HG03439 (cell line): ENCODE measurements at regions not wholly inside any gene's neighbourhood (a gene's known extent, or its start where the extent isn't known, plus 50 kb on each side); places are given as distances from the start of the nearest gene placed in this dataset.

ENCODE experiments used
- ATAC-seq: cut with Tn5 transposase; IDR thresholded peaks from one replicate; pipeline ENCODE4 v1.9.1; 2021; ENCODE audit warnings: mild to moderate bottlenecking, moderate library complexity; ENCODE audit not compliant: unreplicated experiment

DNA sequence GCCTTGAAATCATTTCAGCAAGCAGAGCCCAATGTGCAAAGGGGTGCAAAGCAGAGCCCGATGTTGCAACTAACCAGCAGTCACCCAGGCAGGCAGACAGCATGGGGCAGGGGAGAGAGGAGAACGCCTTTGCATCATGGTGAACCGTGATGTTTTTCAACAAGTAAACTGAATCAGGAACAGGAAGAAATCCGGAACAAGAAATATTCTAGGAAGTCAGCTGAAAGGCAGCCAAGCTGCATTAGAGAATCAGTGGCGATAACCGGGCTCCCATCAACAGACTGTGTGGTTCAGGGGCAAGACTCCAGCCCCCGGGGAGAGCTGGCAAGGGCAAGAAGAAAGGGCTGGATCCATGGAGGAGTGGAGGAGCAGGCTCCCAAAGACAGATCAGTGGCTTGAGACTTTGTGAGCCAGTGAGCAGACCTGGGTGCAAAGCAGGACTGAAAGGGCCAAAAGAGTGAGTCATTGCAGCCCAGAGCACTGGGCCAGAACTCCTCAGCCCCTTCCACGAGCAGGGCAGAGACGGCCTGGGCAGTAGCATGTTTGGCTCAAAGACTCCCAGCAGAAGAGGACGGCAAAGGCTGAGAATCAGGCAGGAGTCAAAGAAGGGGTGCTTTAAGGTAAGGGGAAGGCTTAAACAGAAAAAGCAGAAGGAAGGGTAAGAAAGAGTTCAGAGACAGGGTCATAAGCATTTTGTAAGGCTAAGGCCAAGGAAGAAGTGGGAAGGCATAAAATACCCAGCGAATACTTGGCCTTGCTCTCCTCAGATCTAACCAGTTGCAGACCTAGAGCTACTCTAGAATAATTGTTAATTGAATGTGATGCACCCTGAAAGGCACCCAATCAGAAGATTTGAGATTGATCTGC is 155.0 kb downstream of the SETD4 start:
- ATAC-seq, result no peak

DNA sequence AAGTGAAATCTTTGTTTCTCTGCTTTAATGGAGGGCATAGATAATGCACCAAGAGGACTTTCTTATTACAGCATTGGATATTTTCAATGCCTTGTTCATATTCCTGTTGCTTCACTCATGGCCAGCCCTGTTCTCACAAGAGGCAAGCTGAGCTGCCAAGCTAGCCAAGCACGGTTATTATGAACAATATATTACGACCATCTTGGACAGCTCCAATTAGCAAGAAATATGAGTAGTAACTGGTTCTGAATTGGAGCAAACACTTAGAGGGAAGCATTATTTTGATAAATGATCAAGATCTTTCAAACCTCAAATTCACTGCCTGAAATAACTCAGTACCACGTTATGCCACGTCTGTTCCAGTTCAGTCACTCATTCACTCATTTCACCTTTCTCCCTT is 159.8 kb downstream of the SETD4 start:
- ATAC-seq, result no peak

DNA sequence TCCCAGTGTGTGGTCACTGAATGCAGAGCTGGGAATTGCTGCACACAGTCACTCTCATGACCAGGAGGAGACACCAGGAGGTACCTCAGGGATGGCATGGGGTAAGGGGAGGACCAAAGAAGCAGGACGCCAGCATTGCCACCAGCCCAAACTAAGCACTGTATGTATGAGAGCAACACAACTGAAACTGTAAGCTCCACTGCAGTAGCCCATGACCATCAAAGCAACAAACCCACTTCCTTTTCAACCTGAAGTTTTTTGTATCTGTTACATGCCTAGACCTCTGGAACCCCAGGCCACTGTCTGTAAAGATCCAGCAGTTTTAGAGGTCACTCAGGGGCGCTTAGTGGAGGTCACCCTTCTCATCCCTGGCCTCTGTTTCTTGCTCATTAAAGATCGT is 164.3 kb downstream of the SETD4 start:
- ATAC-seq, result no peak

DNA sequence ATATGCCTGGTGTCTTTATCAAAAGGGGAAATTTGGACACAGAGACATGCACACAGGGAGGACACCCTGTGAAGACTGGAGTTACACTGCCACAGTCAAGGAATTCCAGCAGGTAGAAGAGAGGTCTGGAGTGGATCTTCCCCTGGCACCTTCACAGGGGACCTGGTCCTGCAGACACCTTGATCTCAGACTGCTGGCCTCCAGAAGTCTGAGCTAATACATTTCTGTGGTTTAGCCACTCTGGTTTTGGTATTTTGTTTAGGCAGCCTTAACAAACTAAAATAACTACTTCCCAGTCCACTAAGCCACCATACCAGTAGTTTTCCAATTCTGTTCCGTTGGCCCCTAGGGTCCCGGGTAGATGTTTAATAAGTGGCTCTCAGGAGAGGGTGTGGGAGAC is 164.7 kb downstream of the SETD4 start:
- no peak for ATAC-seq

DNA sequence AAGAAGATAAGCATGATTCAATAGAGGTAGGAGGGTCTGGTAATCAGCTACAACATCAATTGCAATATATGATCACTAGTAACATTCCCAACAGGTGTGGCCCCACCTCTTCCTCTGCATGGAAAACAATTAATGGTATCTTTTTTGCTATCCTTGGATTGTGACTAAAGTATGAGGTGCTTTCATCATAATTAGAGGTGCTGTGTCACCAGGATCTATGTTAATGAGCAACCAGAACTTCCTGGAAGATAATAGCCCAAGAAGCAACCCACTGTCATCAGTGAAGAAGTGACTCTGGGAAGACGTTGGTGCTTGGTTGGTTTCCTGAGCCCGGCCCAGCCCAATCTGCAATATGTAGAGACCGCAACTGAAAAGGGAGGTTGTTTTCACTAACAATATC is 167.2 kb downstream of the SETD4 start:
- ATAC-seq, result no peak

DNA sequence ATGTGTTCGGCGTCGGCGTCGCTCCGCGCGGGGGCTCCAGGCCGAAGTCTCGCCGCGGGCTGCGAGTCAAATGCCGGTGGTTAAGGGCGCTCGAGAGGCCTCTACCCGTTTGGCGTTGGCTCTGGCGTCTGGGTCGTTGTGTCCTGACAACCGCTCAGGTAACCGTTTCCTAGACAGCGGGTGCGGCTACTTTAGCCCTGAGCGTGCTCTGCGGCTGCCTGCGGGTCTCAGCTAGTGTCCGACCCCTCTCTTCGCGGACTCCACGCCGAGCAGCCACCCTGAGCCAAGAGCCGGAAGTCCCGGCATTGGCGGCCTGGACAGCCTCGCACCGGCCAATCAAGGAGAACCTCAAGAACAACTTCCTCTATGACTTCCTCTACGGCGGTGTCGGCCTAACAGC is 173.4 kb downstream of the SETD4 start:
- ATAC-seq, result no peak

DNA sequence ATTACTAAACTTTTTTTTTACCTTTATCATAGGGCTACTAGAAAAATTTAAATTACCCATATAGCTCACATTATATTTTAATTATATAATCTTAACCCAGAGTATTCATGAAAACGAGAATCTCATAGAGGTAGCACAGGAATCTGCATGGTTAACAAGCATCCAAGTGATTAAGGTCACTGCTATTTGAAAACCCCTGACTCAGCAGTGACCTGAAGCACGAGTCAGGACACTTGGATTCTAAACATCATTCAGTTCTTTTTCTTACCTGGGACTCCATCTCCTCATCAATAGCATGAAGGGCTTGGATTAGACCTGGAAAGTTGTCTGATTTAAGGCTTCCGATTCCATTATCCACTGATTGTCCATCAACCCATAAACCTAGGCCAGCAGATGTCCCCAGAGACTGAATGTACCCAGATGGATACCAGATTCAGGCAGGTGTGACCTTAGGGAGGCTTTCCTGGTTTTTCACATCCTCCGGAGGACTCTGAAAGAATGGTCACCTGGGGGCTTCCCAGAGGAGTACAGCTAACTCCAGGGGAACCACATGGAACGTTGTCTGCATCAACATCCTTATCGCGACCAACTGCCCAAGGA is 174.3 kb downstream of the SETD4 start:
- no peak for ATAC-seq

DNA sequence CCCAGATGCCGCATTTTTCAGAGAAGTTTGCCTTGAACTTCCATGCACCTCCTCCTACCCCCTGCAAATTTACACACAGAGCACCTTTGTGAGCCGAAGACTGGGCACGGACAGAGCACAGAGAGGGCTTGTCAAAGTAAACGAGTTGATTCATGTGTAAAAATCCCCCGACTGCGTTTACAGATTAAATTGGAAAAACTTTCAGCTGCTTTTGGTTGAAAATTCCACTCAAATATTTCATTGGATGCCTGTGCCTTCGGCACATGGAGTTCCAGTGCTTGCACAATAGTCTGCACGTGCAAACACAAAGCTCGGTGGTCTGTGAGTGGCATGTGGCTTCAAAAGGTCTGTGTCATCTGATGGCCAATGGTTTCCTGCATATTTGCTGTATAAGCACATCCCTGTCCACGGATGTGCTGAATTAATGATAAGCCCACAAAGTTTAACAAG is 177.5 kb downstream of the SETD4 start:
- no peak for ATAC-seq

DNA sequence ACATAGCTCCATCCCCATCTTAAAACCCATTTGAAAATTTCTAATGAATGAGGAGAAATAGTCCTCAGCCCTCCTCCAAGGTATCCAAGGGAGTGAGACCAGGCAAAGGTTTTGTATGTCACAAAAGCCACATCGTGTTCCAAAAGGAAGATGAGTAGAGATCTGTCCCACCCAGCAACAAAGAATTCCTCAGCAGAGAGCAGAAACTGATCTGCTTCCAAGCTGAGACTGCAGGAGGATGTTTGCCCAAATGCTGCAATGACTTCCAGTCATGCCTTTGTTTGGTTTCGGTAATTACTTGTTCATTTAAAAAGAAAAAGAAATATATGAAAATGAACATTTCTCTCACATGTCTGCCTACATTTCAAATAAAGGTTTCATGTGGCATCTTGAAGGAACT is 186.9 kb downstream of the SETD4 start:
- ATAC-seq, result no peak

DNA sequence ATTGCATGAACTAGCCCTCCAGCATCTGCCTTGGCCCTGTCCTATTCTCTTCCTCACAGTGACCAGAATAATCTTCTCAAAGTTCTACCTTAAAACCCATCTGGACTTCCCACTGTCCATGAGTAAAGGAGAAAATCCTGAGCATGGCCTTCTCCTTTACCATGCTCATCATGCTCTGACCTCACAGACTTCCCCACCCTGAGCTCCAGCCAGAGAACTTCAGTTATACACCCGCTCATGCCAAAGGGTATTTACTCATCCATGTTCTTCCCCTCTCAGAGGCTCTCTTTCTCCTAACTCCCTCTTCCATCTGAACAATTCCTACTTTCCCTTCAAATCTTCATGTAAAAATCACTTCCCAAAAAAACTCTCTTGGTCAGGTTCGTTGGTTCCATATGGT is 188.4 kb downstream of the SETD4 start:
- no peak for ATAC-seq

DNA sequence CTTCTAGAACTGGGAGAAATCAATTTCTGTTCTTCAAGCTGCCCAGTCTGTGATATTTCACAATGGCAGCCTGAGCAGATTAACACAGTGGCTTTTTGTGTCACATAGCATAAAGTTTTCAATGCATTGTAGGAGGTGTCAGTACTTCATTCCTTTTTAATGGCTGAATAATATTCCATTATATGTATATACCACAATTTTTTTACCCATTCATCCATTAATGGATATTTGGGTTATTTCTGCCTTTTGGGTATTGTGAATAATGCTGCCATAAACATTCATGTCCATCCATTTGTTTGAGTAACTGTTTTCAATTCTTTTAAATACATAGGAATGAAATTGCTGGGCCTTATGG is 191.5 kb downstream of the SETD4 start:
- no peak for ATAC-seq

DNA sequence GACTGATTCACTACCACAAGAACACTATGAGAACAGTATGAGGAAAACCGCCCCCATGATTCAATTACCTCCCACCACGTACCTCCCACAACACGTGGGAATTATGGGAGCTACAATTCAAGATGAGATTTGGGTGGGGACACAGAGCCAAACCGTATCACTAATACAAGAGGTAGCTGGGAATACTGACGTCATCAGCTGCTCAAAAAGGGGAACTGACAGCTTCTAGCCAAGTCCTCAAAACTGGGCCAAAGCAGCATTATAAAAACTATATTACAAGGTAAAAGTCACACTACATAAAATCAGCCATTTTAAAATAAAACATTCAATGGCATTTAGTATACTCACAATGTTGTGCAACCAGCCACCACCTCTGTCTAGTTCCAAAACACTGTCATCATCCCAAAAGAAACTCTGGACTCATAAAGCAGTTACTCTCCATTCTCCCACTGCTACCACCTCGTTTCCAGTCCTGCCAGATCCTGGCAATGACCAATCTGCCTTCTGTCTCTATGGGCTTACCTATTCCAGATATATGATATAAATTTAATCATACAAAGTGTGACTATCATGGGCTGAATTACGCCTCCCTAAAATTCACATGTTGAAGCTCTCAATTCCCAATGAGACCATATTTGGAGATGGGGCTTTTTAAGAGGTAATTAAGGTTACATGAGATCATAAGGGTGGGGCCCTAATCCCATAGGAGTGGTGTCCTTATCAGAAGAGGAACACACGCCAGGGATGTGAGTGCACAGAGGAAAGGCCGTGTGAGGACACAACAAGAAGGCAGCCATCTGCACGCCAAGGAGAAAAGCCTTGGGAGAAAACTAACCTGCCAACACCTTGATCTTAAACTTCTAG is 192.1 kb downstream of the SETD4 start:
- ATAC-seq, result no peak

DNA sequence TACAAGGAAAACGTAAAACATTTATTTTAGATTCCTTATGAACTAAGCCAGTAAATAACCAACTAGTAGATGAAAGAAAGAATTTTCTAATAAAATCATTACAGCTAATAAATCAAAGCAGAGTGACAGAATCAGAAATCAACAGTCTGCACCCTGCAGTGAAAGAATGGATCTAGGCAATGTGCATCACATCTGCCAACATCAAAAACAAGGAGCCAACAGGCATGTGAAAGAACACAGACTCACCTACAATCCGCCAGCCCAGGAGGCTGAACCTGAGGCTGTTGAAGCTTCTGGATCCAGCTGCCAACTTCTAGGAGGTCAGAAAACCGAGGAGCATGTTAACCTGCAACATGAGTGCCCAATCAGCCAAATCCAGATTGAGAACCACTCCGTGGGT is 196.3 kb downstream of the SETD4 start:
- ATAC-seq, result no peak

DNA sequence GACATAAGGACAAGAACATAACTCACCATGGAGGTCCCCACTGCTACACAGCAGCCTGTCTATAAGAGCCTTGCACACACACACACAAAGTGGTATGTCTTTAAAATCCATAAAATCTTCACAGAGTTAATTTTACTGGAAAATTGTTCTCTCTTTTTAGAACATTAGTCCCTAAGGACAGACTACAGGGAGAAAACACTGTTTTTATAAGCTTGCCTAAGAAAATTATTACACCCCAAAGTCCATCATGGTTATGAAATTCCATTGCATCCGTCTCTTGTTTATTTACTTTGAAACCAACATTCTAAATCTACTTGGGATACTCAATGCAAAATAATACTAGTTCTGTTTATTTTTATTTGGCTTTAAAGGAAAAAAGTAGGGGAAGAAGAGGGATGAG is 197.4 kb downstream of the SETD4 start:
- ATAC-seq, result no peak

DNA sequence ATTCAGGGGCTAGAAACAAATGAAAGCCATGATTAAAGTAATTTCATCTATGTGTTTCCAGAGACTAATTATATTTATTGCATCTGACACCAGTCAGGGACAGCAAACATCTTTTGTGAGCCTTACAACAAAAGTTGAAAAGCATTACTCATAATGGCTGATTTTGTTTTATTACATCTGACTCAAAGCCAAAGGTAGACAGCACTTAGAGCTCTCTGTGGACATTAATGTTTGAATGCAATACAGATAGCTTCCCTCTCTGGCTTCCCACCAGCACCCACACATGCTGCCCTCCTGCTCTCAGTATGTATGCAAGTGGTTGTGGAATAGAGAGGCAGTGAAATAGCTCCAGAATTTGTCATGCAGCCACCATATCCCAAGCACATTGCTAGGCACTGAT is 198.7 kb downstream of the SETD4 start:
- no peak for ATAC-seq

DNA sequence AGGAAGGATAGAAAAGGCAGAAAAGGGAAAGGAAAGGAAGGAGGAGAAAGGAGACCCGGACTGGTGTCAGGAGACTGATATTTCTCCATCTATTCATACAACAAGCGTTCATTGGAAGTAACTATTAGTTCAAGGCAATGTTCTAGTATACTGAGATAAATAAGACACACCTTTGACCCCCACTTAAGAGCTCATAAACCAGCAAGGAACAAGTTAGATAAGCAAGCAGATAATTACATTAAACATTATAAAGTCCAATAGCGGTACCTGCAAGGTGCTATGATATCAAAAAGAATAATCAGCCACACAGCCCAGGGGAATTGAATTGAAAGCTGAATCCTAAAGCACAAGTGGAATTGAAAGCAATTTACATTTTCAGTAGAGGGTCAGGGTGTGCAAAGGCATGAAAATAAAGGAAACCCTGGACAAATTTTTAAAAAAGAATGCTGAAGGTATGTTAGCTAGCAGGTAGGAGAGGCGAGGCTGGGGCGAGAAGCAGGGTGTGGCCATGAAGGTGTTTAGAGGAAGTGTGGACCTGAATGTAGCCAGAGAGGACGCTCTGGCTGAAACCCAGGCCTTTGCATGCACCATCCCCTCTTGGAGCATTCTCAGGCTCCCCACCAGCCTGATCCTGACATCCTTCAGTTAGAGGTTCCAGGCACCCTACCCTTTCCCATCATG is 200.0 kb downstream of the SETD4 start:
- no peak for ATAC-seq

DNA sequence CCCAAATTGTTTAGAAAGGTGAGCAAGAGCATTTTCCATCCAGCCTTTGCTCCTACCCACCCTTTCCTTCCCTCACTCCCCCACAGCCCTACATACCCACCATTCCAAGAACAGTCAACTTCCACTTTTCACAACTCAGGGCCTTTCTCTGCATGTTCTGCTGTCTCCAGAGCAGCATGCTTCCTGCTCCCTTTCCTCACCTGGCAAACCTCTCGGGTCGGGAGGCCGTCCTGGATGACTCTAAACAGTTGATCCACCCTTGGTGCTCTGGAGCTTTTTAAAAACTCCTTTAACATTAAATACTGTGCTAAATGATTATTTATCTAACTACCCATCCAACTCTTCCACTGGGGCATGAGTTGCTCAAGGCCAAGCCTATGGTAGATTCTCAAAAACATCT is 200.6 kb downstream of the SETD4 start:
- ATAC-seq, result no peak

DNA sequence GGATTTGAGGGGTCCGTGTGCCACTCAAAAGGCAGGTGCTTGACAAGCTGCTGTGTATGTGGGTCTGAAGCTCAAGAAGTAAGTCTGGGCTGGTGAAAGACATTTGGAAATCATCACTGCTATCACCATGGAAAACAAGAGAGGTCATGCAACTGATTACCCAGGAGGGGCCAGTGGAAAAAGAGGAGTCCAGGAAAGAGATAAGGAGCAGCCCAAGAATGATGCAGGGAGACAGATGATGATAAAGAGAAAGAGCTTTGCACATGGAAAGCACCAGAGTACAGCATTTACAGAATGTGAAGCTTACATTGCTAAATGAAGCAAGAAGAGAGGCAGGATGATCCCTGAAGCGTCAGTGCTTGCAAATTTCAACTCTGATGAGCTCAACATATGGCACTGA is 203.2 kb downstream of the SETD4 start:
- ATAC-seq, result no peak

DNA sequence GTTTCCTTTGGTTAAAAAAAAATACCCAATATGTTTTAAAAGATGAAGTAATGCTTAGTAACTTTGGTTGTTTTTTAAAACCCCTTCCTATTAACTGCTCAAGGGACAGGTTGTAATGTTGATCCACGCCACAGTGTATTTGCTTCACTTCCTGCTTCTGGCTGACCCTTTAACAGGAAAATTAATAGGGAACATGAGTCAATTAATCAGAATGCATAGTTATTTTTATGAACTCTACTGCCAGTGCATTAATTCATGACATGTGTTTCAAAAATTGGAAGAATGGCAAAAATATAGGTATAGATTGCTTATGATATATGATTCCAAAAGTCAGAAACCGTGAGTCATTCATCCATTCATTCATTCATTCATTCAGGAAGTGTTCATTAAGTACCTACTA is 204.8 kb downstream of the SETD4 start:
- ATAC-seq, result no peak

DNA sequence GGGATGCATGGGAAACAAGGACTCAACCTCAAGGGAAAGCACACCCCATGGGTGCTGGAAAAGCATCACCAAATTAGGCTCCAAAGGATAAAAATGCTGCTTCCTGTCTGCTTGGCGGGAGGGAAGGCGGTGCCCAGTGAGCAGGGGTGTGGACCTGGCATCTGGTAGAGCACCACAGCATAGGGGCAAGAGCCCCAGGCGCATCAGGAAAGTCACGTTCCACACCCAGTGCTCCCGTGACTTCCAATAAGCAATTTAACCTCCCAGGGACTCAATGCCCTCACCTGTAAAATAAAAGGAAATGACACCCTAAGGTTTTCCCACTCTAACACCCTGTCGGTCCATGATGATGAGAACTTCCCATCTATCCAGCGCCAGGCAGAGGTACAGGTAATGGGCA is 206.0 kb downstream of the SETD4 start:
- no peak for ATAC-seq
